PC-9 (cell line): ENCODE measurements at regions not wholly inside any gene's neighbourhood (a gene's known extent, or its start where the extent isn't known, plus 50 kb on each side); places are given as distances from the start of the nearest gene placed in this dataset.

Experiments
- BruUV-seq: library from RNA; stranded (reverse); fragments of 400-500 nt; replicated peaks from 2 replicates; lab custom pipeline; 2021; lab: Mats Ljungman, UMichigan
- CTCF ChIA-PET: fragments of 300-600 bp; sonication (Branson Sonifier 250); formaldehyde crosslinking; loops from one replicate; lab custom pipeline; 2022; ENCODE audit warnings: antibody characterized with exemption; lab: Charles Lee
- POLR2A ChIA-PET: fragments of 300-600 bp; sonication (Branson Sonifier 250); formaldehyde crosslinking; loops from one replicate; lab custom pipeline; 2022; ENCODE audit warnings: antibody characterized with exemption; ENCODE audit not compliant: unreplicated experiment; lab: Charles Lee
- DNase-seq, 2 experiments: peaks; one replicate each; pipeline versions ENCODE4 v3.0.0 to v3.0.0-alpha.2; 2015 to 2022; ENCODE audit warnings: mixed read lengths in 1 of 2
- H2AFZ ChIP-seq: fragments of 200-600 bp; sonication (generic); 2 replicates; pipeline ENCODE4 v1.8.1; 2017; ENCODE audit warnings: antibody characterized with exemption
- H3F3A ChIP-seq: fragments of 200-600 bp; sonication (generic); 2 replicates; pipeline ENCODE4 v1.8.1; 2017; ENCODE audit warnings: antibody characterized with exemption, mild to moderate bottlenecking, low read depth; ENCODE audit not compliant: insufficient read depth
- H3K27ac ChIP-seq: fragments of 200-600 bp; sonication (generic); 2 replicates; pipeline ENCODE4 v1.6.1; 2016; ENCODE audit warnings: mixed run types
- H3K27me3 ChIP-seq: fragments of 200-600 bp; sonication (generic); 2 replicates; pipeline ENCODE4 v1.6.1; 2016; ENCODE audit warnings: low read depth, mixed run types; ENCODE audit not compliant: insufficient read depth
- H3K36me3 ChIP-seq: fragments of 200-600 bp; sonication (generic); 2 replicates; pipeline ENCODE4 v1.6.1; 2016; ENCODE audit warnings: low read depth, mixed run types
- H3K4me1 ChIP-seq: fragments of 200-600 bp; sonication (generic); replicated peaks from 2 replicates; pipeline ENCODE4 v1.6.1; 2016; ENCODE audit warnings: mixed run types; ENCODE audit not compliant: insufficient read depth
- H3K4me2 ChIP-seq: fragments of 200-600 bp; sonication (generic); 2 replicates; pipeline ENCODE4 v1.6.1; 2017; ENCODE audit warnings: mixed run types
- H3K4me3 ChIP-seq: fragments of 200-600 bp; sonication (generic); 2 replicates; pipeline ENCODE4 v1.6.1; 2016; ENCODE audit warnings: mixed run types
- H3K79me2 ChIP-seq: fragments of 200-600 bp; sonication (generic); 2 replicates; pipeline ENCODE4 v1.6.1; 2017; ENCODE audit warnings: low read depth, mixed run types
- H3K9me2 ChIP-seq: fragments of 200-600 bp; sonication (generic); 2 replicates; pipeline ENCODE4 v1.8.1; 2017; ENCODE audit warnings: mild to moderate bottlenecking; ENCODE audit not compliant: insufficient read depth
- H3K9me3 ChIP-seq: fragments of 200-600 bp; sonication (generic); 2 replicates; pipeline ENCODE4 v1.8.1; 2016; ENCODE audit warnings: low read depth; ENCODE audit not compliant: insufficient read depth
- H4K20me1 ChIP-seq: fragments of 200-600 bp; sonication (generic); 2 replicates; pipeline ENCODE4 v1.8.1; 2017; ENCODE audit not compliant: insufficient read depth
- EZH2 ChIP-seq: fragments of 200-600 bp; sonication (generic); IDR thresholded peaks from 2 replicates; pipeline ENCODE4 v1.8.0; 2017; ENCODE audit warnings: antibody characterized with exemption, low read depth
- intact Hi-C: fragments of 100-400 bp; cut with micrococcal nuclease; formaldehyde crosslinking; loops from one replicate; pipeline ENCODE4 v1.10.0; 2022; ENCODE audit not compliant: unreplicated experiment
- TF ChIP-seq, protein P1 (sequence below): fragments of 200-600 bp; sonication (generic); conservative IDR thresholded peaks from 2 replicates; pipeline ENCODE4 v1.6.1; 2017; ENCODE audit warnings: mixed run types, antibody characterized with exemption, mild to moderate bottlenecking, moderate library complexity

DNA sequence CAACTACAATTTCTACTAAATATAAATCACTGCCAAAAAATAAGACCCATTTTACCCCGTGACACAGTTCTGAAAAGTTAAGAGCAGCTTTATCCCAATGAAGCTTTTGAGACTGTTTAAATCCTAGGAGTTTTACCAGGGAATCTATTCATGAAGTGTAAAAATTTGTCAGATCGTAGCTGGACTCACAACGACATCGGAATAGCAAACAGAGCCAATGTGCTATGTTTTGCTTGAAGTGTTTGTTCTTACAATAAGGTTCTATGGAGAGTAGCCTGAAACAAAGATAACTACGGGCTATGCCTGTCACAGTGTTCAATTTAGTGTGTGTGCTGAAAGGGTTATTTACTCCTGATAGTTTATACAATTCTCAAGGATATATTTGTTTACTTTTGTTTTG, 78.5 kb upstream of the L3MBTL4 start:
- Histone ChIP-seq H3K27me3 (peaks cover 40% of the 10 kb centered on the region), H3K79me2 (no peaks in the 10 kb centered on the region), H3K36me3 (no peaks in the 10 kb centered on the region), H2AFZ (no peak overlapping the region), H3K4me3 (no peak overlapping the region), H3K9me2 (no peaks in the 10 kb centered on the region), H4K20me1 (no peaks in the 10 kb centered on the region), H3K4me2 (no peak overlapping the region), H3K4me1 (no peaks in the 10 kb centered on the region), H3K9me3 (no peaks in the 10 kb centered on the region), H3F3A (no peaks in the 10 kb centered on the region), H3K27ac (no peak overlapping the region)
- POLR2A ChIA-PET = no interaction called here
- intact Hi-C loops = no loop called here
- no TSS peak for BruUV-seq
- DNase-seq = no peak
- TF ChIP-seq, protein P1, sequence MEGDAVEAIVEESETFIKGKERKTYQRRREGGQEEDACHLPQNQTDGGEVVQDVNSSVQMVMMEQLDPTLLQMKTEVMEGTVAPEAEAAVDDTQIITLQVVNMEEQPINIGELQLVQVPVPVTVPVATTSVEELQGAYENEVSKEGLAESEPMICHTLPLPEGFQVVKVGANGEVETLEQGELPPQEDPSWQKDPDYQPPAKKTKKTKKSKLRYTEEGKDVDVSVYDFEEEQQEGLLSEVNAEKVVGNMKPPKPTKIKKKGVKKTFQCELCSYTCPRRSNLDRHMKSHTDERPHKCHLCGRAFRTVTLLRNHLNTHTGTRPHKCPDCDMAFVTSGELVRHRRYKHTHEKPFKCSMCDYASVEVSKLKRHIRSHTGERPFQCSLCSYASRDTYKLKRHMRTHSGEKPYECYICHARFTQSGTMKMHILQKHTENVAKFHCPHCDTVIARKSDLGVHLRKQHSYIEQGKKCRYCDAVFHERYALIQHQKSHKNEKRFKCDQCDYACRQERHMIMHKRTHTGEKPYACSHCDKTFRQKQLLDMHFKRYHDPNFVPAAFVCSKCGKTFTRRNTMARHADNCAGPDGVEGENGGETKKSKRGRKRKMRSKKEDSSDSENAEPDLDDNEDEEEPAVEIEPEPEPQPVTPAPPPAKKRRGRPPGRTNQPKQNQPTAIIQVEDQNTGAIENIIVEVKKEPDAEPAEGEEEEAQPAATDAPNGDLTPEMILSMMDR = no peak
- no peak for TF ChIP-seq EZH2
- CTCF ChIA-PET = no interaction called here

DNA sequence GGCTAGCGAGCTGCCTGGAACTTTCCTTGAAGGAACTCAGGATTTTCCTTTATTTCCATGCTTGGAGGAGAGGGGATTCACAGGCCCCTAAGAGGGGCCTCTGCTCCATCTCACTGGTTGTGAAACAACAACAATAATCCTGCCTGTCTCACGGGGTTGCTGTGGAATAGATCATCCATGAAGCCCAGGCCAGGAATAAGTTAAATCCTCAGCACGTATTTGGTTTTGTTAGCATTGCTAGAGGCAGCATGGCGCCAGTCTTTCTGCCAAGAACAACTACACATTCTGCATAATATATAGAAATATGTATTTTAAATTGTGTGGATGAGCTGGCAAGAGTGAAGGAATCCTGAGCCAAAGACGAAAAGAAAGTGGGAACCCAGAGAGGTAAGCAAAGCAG, 80.8 kb upstream of the L3MBTL4 start:
- Histone ChIP-seq H3K9me2 (no peaks in the 10 kb centered on the region), H3K9me3 (no peaks in the 10 kb centered on the region), H3K79me2 (no peaks in the 10 kb centered on the region), H2AFZ (no peak overlapping the region), H3K27ac (no peak overlapping the region), H3K4me3 (no peak overlapping the region), H3F3A (no peaks in the 10 kb centered on the region), H3K36me3 (no peaks in the 10 kb centered on the region), H3K4me2 (no peak overlapping the region), H3K27me3 (peaks cover 39% of the 10 kb centered on the region), H3K4me1 (no peaks in the 10 kb centered on the region), H4K20me1 (no peaks in the 10 kb centered on the region)
- intact Hi-C loops = no loop called here
- DNase-seq = no peak
- no peak for TF ChIP-seq EZH2
- TF ChIP-seq, protein P1 = no peak
- ChIA-PET CTCF (no interaction called here), POLR2A (no interaction called here)
- no TSS peak for BruUV-seq

DNA sequence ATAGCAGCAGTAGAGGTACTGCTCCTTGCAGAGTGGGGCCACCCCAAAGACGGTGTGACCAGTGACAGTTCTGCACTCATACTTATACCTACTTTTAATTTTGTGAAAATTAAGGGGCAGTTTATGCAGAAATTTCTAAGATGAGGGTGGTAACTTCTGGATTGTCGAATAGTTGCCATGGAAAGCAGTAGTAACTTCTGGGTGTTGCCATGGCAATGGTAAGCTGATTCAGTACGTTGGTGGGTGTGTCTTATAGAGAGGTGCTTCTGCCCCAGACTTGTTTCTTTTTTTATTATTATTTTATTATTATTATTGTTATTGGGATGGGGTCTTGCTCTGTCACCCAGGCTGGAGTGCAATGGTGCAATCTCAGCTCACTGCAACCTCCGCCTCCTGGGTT, 82.8 kb upstream of the L3MBTL4 start:
- no peaks in the 10 kb centered on the region for H4K20me1 ChIP-seq
- no peaks in the 10 kb centered on the region for H3F3A ChIP-seq
- H2AFZ ChIP-seq = no peak overlapping the region
- H3K9me2 ChIP-seq = no peaks in the 10 kb centered on the region
- no TSS peak for BruUV-seq
- H3K79me2 ChIP-seq = no peaks in the 10 kb centered on the region
- H3K36me3 ChIP-seq = no peaks in the 10 kb centered on the region
- peaks cover 30% of the 10 kb centered on the region for H3K27me3 ChIP-seq
- ChIA-PET POLR2A (no interaction called here), CTCF (no interaction called here)
- no peak for TF ChIP-seq EZH2
- TF ChIP-seq, protein P1 = no peak
- H3K27ac ChIP-seq = no peak overlapping the region
- no peak overlapping the region for H3K4me3 ChIP-seq
- H3K9me3 ChIP-seq = no peaks in the 10 kb centered on the region
- intact Hi-C loops = no loop called here
- no peak overlapping the region for H3K4me2 ChIP-seq
- H3K4me1 ChIP-seq = no peaks in the 10 kb centered on the region
- DNase-seq = no peak
